ENCODE measurements at regions not wholly inside any gene's neighbourhood (a gene's known extent, or its start where the extent isn't known, plus 50 kb on each side); places are given as distances from the start of the nearest gene placed in this dataset.

- H3K4me3 ChIP-seq (ENCODE audit: low read depth in 1 of 2, low read length in 2 of 2): no peak overlapping the region
- no peaks in the 10 kb centered on the region for H3K4me1 ChIP-seq (ENCODE audit: insufficient read depth, low read length)
- no peaks in the 10 kb centered on the region for H3K9me3 ChIP-seq (ENCODE audit: insufficient read depth, low read length, severe bottlenecking)
- H3K4me2 ChIP-seq (ENCODE audit: insufficient read depth, low read length): no peak overlapping the region
- no peak for TF ChIP-seq EZH2 (IDR thresholded peaks at IDR 0.05; ENCODE audit: borderline replicate concordance, low read depth, low read length, severe bottlenecking)
- TF ChIP-seq CTCF (IDR thresholded peaks at IDR 0.05; ENCODE audit: borderline replicate concordance, extremely low read depth, low read length, poor library complexity, severe bottlenecking): no peak
- H3K27ac ChIP-seq (ENCODE audit: low read length): no peak overlapping the region
- peaks cover 10% of the 10 kb centered on the region for H3K27me3 ChIP-seq (ENCODE audit: insufficient read depth, low read length, poor library complexity)
- no peaks in the 10 kb centered on the region for H3K36me3 ChIP-seq (ENCODE audit: insufficient read depth, low read length)
- H3K79me2 ChIP-seq (ENCODE audit: insufficient read depth, low read length): no peaks in the 10 kb centered on the region
- no peak overlapping the region for H2AFZ ChIP-seq (ENCODE audit: low read depth, low read length)
- H4K20me1 ChIP-seq (ENCODE audit: insufficient read depth, low read length): no peaks in the 10 kb centered on the region
- ATAC-seq (ENCODE audit: insufficient read depth, low read depth) (no peak), DNase-seq (no peak)
- H3K9ac ChIP-seq (ENCODE audit: low read depth, low read length): no peak overlapping the region
These were observed 223.0 kb upstream of the NR5A2 start for GRCh38 chr1:199804526-199804925.

- Histone ChIP-seq H3K9me3 (ENCODE audit: insufficient read depth, low read length, severe bottlenecking) (no peaks in the 10 kb centered on the region), H3K4me2 (ENCODE audit: insufficient read depth, low read length) (no peak overlapping the region), H4K20me1 (ENCODE audit: insufficient read depth, low read length) (no peaks in the 10 kb centered on the region), H2AFZ (ENCODE audit: low read depth, low read length) (no peak overlapping the region), H3K9ac (ENCODE audit: low read depth, low read length) (no peak overlapping the region), H3K27ac (ENCODE audit: low read length) (no peak overlapping the region), H3K36me3 (ENCODE audit: insufficient read depth, low read length) (no peaks in the 10 kb centered on the region), H3K79me2 (ENCODE audit: insufficient read depth, low read length) (no peaks in the 10 kb centered on the region), H3K4me1 (ENCODE audit: insufficient read depth, low read length) (no peaks in the 10 kb centered on the region), H3K4me3 (ENCODE audit: low read depth in 1 of 2, low read length in 2 of 2) (no peak overlapping the region), H3K27me3 (ENCODE audit: insufficient read depth, low read length, poor library complexity) (peaks cover 14% of the 10 kb centered on the region)
- no peak for ATAC-seq (ENCODE audit: insufficient read depth, low read depth)
- TF ChIP-seq EZH2 (IDR thresholded peaks at IDR 0.05; ENCODE audit: borderline replicate concordance, low read depth, low read length, severe bottlenecking): no peak
- no peak for TF ChIP-seq CTCF (IDR thresholded peaks at IDR 0.05; ENCODE audit: borderline replicate concordance, extremely low read depth, low read length, poor library complexity, severe bottlenecking)
- no peak for DNase-seq
These were observed 219.2 kb upstream of the NR5A2 start for GRCh38 chr1:199808110-199808870.

- no peak for TF ChIP-seq CTCF (IDR thresholded peaks at IDR 0.05; ENCODE audit: borderline replicate concordance, extremely low read depth, low read length, poor library complexity, severe bottlenecking)
- TF ChIP-seq EZH2 (IDR thresholded peaks at IDR 0.05; ENCODE audit: borderline replicate concordance, low read depth, low read length, severe bottlenecking): no peak
- ATAC-seq (ENCODE audit: insufficient read depth, low read depth) (no peak), DNase-seq (no peak)
- Histone ChIP-seq H4K20me1 (ENCODE audit: insufficient read depth, low read length) (no peaks in the 10 kb centered on the region), H3K4me3 (ENCODE audit: low read depth in 1 of 2, low read length in 2 of 2) (no peak overlapping the region), H3K9me3 (ENCODE audit: insufficient read depth, low read length, severe bottlenecking) (no peaks in the 10 kb centered on the region), H3K36me3 (ENCODE audit: insufficient read depth, low read length) (no peaks in the 10 kb centered on the region), H3K27me3 (ENCODE audit: insufficient read depth, low read length, poor library complexity) (peaks cover 11% of the 10 kb centered on the region), H2AFZ (ENCODE audit: low read depth, low read length) (no peak overlapping the region), H3K9ac (ENCODE audit: low read depth, low read length) (no peak overlapping the region), H3K4me2 (ENCODE audit: insufficient read depth, low read length) (no peak overlapping the region), H3K4me1 (ENCODE audit: insufficient read depth, low read length) (no peaks in the 10 kb centered on the region), H3K79me2 (ENCODE audit: insufficient read depth, low read length) (no peaks in the 10 kb centered on the region), H3K27ac (ENCODE audit: low read length) (no peak overlapping the region)
These were observed 218.2 kb upstream of the NR5A2 start for GRCh38 chr1:199809311-199809710.

Data from DND-41 (cell line).